ENCODE measurements at regions not wholly inside any gene's neighbourhood (a gene's known extent, or its start where the extent isn't known, plus 50 kb on each side); places are given as distances from the start of the nearest gene placed in this dataset.

- no peak for TF ChIP-seq CHD1 (IDR thresholded peaks at IDR 0.05; ENCODE audit: low read depth, low read length)
- TF ChIP-seq CTCF (conservative IDR thresholded peaks at IDR 0.05; ENCODE audit: low read depth, low read length) = no peak
- TF ChIP-seq POLR2A (IDR thresholded peaks at IDR 0.05; ENCODE audit: low read depth, low read length) = no peak
- no peak for TF ChIP-seq BHLHE40 (IDR thresholded peaks at IDR 0.05; ENCODE audit: low read depth, low read length)
- no peak for TF ChIP-seq ELK1 (IDR thresholded peaks at IDR 0.05; ENCODE audit: borderline replicate concordance, low read depth, low read length)
- TF ChIP-seq RAD21 (IDR thresholded peaks at IDR 0.05; ENCODE audit: low read length) = no peak
Measured at GRCh38 chr20:1757072-1757471, 99.5 kb upstream of the SIRPG start.

Measured in IMR-90 (cell line).